ENCODE measurements at regions not wholly inside any gene's neighbourhood (a gene's known extent, or its start where the extent isn't known, plus 50 kb on each side); places are given as distances from the start of the nearest gene placed in this dataset.
A peak's percentile ranks its signal among the peaks of the same experiment; 100 is the strongest.
"Not testable (repeated sequence)": the region's sequence is repeated elsewhere in the genome, so short reads cannot be mapped to it uniquely, and the experiment has no call there.

DNA sequence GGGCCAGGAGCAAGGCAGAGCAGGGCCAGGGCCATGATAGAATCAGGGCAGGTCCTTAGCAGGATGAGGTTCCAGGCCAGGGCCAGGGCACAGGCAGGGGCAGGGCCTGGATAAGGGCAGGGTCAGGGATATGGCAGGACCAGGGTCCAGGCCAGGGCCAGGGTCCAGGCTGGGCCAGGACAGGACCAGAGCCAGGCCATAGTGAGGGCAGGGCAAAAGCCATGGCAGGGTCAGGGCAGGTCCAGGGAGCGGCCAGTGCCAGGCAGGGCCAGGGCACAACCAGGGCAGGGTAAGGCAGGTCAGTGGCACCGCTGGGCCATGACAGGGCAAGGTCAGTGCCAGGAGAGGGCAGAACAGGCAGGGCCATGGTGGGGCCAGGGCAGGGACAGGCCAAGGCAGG lies 152.2 kb downstream of the LIPI start:
- no peak for DNase-seq (ENCODE audit: low spot score)

DNA sequence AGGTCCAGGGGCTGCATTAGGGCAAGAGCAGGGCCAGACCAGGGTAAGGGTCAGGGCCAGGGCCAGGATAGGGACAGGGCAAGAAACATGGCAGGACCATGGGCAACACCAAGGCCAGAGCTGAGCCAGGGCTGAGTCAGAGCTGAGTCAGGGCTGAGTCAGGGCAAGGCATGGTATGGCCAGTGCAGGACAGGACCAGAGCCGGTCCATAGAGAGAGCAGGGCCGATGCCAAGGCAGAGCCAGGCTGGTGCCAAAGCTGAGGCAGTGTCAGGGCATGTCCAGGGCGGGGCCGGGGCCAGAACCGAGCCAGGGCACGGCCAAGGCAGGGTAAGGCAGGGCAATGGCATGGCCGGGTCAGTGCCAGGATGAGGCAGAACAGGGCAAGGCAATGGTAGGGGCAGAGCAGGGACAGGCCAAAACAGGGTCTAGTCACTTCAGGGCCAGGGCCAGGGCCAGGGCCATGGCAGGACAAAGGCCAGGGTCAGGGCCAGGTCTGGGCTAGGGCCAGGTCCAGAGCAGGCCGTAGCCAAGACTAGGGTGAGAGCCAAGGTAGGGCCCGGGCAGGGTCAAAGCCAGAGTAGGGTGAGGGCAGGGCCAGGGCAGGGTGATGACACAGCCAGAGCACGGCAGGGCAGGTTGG lies 152.8 kb downstream of the LIPI start:
- DNase-seq (ENCODE audit: low spot score), result not testable (repeated sequence)

GRCh38 chr21:14057313-14057712 lies 153.4 kb downstream of the LIPI start:
- DNase-seq (ENCODE audit: low spot score), result no peak

GRCh38 chr21:14056771-14057191 lies 154.0 kb downstream of the LIPI start:
- no peak for DNase-seq (ENCODE audit: low spot score)

GRCh38 chr21:14055746-14056515 lies 154.8 kb downstream of the LIPI start:
- DNase-seq (ENCODE audit: low spot score), result not testable (repeated sequence)

- DNase-seq (ENCODE audit: low spot score), result no peak
Measured at GRCh38 chr21:14054682-14055081, 156.1 kb downstream of the LIPI start.

GRCh38 chr21:14050121-14050520 lies 160.6 kb downstream of the LIPI start:
- DNase-seq (ENCODE audit: low spot score), result no peak

GRCh38 chr21:14046401-14046800 lies 164.4 kb downstream of the LIPI start:
- DNase-seq (ENCODE audit: low spot score), result no peak

DNA sequence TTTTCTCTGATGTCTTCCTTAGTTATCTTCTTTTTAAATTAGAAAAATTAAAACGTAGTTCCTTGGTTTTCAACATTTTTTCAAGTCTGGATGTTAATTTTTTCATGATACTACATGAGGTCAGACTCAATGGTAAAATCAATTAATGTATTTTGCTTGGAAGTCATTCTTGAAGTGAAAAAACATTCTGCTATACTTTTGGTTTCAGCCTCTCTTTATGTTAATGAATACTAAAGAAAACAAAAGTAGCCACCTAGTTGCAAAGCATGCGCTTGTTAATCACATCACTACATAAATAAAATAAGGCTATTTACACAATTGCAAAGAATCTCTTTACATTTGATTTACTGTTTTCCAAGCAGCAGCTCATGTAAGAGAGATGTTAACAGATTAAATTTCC lies 170.4 kb downstream of the LIPI start:
- no peak for DNase-seq (ENCODE audit: low spot score)

GRCh38 chr21:14028619-14029018 lies 182.1 kb downstream of the LIPI start:
- not testable (repeated sequence) for DNase-seq (ENCODE audit: low spot score)

DNA sequence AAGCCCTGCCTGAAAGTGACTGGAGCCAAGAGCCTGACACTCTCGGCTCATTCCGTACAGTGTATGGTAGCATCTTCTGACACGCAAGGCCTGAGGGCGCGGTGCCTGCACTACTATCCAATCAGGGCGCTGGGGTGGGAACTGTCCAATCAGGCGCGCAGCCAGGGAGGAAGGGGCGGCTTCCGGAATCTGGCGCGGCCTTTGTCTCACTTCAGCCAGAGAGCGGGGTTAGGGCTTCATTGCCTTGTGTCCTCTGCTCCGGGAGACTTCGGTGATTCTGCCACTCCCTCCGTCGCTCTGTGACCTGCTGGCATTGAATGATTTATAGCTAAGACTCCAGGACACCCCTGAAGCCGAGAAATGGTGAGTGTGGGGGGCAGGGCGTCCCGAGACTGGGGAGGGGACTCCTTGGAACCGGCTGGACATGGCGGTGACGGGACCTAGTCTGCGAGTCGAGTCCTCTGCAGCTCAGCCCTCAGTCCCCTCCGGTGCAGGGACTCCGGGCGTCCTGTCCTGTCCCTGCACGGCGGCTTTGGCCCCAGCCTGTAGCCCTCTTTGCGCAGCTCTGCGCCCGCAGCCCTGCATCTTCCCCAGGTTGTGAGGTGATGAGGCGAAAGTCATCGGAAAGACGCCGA lies 183.4 kb downstream of the LIPI start:
- peak; percentile 87 for DNase-seq (ENCODE audit: low spot score)

DNA sequence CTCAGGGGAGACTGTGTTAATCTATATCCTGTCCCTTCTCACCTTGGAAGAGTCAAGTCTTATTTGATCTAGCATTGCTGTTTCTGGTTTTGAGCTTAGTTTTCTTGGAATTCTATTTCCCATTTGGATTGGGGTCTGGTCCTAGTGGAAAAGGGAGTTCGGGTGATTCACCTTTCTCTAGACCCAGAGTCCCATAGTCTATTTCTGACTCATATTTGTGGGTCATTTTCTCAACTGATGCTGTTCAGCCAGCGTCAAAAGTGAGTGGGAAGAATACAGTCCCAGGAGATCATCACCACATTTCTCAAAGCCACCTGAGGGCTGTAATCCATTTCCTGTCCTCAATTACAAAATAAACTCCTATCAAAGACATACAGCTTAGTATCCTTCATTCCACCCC lies 190.6 kb downstream of the LIPI start:
- not testable (repeated sequence) for DNase-seq (ENCODE audit: low spot score)

DNA sequence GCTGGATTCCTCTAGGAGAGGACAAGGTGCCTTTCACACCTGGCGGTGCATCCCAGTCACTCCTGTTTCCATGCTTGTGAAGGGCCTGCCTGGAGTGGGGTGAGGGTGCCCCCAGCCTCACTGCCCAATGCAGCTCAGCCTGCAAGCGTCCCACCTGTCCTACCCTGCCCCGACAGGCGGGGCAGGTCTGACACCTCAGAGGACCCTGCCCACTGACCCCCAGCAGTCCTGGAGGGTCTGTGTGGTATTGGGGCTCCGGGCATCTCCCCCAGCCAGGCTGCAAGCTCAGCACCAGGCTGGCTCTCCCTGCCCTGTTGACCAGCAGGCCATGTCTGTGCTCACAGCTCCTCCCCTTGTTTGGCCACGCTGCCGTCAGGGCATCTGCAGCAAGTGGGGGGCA lies 194.9 kb downstream of the LIPI start:
- not testable (repeated sequence) for DNase-seq (ENCODE audit: low spot score)

DNA sequence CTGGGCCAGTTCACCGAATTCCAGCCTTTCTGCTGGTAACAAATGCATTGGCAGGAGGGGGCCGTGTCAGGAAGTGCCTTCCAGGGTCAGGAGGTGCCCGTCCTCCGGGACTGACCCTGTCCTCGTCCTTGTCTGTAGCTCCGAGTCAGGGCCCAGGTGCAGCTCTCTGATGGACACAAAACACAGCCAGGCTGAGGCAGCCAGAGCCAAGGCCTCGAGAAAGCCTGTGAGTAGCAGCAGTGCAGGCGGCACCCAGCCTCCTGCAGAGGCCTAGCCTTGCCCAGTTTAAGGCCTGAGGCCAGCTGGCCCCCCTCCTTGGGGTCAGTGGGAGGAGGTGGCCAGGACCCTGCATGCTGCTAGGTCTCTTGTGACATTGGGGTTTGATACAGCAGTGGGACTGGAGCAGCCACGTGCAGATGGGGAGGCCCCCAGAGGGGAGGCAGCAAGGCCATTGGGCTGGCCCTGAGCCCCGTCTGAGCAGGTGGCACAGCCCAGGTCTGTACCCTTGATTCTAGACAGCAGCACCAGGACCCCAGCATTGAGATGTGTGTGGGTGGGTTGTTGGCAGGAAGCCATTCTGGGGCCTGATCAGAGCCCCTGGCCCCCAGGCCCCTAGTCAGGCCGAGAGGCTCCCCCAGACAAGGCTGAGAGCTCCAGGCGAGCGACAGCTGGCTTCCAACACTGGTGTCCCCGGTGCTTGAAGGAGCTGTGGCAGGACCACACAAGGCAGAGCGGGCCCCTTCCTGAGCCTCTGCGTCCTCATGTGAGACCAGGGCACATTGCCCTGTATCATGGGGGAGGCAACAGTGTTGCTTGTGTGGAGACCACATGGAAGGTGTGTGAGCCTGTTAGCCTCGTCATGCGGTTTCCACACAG lies 196.9 kb downstream of the LIPI start:
- DNase-seq (ENCODE audit: low spot score), result not testable (repeated sequence)

DNA sequence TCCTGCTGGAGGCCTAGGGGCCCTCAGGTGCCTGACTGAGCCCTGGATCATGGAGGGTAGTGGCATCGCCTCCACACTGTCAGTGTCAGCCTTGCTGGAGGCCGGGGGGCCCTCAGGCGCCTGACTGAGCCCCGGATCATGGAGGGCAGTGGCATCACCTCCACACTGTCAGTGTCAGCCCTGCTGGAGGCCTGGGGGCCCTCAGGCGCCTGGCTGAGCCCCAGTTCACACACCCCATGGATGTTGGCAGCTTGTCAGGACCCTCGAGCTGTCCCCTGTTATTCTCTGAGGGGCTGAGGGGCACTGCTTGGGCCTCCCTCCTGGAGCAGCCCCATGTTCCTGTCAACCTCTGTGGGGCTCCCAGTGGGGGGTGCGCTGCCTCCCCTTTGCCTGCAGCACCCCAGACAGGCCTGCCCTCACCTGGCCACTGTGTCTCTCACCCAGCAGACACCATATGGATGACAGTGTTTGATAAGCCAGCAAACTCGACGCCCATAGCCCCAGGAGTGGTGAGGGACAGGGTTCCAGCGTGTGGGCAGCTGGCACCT lies 197.6 kb downstream of the LIPI start:
- no peak for DNase-seq (ENCODE audit: low spot score)

DNA sequence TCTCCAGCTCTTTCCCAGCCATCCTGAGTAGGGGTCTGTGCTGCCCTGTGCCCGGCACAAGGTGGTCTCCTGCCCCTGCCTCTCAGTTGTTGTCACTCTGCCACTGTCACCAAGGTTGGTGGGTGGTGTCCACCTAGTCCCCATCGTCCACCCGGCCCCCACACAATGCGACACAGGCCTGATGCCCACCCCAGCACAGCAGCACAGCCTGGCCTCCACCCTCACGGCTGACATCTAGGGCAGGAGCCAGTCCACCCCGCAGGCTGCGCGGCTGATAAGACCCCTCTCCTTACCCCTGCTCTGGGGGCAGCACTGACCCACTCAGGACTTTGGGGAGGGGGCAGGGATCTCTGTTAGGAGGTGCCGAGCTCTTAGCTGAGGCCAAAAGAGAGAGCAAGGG lies 198.3 kb downstream of the LIPI start:
- no peak for DNase-seq (ENCODE audit: low spot score)

DNA sequence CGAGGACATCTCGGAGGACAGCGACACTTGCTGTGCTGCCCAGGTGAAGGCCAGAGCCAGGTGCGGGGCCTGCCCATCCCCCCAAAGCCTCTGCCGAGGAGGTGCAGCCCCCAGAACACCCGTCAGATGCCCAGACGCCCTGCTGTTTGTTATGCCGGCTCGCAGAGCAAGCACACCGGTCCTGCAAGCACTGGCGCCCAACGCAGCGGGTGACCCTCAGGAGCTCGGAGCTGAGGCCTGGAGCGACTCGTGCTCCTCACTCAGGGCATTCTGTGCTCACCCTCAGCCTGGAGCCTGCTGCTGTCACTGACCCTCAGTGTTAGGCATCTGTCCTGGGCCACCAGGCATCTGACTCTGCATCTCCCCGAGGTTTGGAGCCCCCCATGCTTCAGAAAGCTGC lies 199.0 kb downstream of the LIPI start:
- DNase-seq (ENCODE audit: low spot score), result not testable (repeated sequence)

DNA sequence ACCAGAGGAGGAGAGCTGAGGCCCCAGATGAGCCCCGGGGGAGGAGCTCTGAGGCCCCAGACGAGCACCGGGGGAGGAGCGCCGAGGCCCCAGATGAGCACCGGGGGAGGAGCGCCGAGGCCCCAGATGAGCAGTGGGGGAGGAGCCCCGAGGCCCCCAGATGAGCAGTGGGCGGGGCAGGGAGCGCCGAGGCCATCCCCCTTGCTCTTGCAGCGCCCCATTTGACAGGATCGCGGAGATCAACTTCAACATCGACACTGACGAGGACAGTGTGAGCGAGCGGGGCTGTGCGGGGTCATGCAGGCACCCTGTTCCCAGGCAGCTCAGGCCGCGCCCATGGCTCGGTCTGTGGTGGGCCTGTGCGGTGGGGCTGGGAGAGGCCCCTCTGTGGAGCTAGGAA lies 199.6 kb downstream of the LIPI start:
- not testable (repeated sequence) for DNase-seq (ENCODE audit: low spot score)

GRCh38 chr21:14010729-14011128 lies 200.0 kb downstream of the LIPI start:
- no peak for DNase-seq (ENCODE audit: low spot score)

- not testable (repeated sequence) for DNase-seq (ENCODE audit: low spot score)
Measured at GRCh38 chr21:14009990-14010389, 200.8 kb downstream of the LIPI start.

GRCh38 chr21:14009238-14009981 lies 201.3 kb downstream of the LIPI start:
- DNase-seq (ENCODE audit: low spot score), result not testable (repeated sequence)
